ENCODE measurements at regions not wholly inside any gene's neighbourhood (a gene's known extent, or its start where the extent isn't known, plus 50 kb on each side); places are given as distances from the start of the nearest gene placed in this dataset.

GRCh38 chr2:67660015-67660602, 263.0 kb downstream of the ETAA1 start:
- no peak for DNase-seq (ENCODE audit: low spot score)

DNA sequence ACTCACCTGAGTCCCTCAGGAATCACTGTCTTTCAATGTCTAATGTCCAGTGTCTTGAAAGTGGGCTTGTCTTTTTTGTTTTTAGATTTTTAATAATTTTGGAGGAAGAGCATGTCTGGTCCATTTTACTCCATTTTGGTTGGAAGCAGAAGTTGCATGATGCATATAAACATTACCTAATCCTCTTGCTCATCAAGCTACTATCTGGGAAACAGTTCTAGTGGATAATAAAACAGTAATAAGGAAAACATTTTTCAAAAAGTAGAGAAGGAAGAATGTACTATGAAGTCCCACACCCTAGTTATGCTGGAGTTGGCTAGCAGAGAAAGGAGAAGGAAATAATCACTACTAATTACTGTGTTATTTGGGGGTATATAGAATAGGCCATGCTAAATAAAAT, 263.7 kb downstream of the ETAA1 start:
- DNase-seq (ENCODE audit: low spot score), result no peak

DNA sequence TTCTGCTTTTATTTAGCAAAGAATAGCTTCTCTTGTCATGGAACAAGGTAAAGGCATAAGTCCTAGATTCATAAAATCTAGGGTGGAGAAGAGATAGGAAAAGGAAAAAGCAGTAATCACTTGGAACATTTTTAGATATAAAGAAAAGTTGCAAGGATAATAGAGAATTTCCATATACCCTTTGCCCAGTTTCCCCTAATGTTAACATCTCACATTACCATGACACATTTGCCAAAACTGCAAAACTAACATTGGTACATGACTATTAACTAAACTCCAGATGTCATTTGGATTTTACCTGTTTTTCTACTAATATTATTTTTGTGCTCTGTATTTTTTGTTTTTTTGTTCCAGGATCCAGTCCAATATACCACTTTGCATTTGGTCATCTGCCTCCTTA, 265.1 kb downstream of the ETAA1 start:
- no peak for DNase-seq (ENCODE audit: low spot score)

GRCh38 chr2:67663776-67664175, 266.6 kb downstream of the ETAA1 start:
- DNase-seq (ENCODE audit: low spot score), result no peak

DNA sequence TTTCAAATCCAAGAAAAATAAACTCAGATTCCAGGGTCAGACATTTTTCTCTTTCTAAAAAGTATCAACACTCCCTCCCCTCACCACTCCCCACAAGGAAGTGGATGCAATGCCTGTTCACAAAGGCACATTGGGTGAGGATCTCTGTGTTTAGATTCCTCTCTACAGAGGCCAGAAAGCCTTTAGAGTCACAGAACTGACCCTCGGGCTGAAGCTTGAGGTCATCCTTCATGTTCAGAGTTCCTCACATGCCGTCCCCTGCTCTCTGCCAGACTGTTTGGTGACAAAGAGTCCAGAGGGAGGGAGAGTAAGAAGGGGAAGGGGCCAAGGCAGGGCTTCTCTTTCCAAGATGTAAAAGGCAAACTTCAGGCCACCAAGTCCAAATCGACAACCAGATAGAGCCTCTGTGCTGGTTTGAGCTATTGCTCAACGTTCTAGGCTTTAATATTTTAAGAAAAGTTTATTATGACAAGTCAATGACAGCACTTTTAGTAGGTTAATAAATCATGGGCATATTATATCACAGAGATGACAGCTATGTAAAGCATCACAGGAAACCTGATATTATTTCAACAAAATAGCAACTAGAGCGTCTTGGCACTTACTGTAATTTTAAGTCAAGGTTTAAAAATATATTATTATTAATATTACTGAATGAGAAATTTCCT, 269.4 kb downstream of the ETAA1 start:
- DNase-seq (ENCODE audit: low spot score), result no peak

DNA sequence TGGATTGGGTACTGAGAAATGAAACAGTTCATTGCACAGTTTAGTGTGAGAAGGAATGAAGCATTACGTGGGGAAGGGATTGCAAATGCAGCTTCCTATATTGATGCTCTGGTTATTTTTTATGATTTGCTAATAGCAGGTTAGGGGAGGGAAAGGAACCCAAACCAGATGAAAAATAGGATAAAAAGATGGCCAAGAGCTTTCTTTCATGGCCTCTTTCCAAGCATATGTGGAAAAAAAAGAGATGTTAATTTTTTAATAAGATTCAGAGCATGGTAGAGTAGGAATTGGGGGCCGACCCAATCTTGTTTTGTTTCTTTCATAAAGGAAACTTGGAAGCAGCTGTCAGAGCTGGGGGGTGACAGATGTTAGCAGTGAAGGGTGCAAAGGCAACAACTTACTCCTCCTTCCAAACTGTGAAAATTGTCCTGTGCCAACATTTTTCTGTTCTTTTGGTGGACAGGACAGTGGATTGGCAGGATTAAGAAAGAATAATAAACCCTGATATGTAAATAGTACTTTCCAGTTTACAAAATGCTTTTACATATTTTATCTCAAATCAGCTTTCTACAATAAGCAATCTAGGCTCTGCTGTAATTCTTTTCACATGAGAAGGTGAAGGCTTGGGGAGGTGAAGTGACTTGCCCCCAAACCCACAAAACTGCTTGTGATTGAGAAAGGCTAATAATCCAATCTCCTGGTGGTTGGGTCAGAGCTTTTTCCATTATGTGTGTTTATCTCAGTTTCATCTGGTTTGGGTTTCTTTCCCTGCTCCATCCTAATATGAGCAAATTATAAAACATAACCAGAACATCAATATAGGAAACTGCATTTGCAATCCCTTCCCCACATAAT, 270.1 kb downstream of the ETAA1 start:
- no peak for DNase-seq (ENCODE audit: low spot score)

- no peak for DNase-seq (ENCODE audit: low spot score)
Measured at GRCh38 chr2:67668538-67668937, 271.4 kb downstream of the ETAA1 start.

DNA sequence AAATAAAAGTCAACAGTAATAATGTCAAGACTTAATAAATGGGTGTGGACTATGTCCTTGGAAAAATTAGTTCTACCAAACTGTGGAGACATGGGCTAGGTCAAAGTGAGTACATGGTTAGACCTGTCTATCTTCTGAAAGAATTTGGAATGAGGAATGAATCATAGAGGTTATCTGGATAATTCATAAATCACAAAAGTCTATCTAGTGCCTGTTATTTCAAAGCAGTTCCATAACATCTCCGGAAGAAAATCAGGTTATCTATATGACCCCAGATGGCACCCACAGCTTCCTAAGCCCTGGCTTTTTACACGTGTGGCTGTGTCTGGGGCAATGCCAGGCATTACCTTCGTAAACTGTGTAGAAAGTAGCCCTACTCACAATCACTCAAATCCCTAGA, 272.0 kb downstream of the ETAA1 start:
- no peak for DNase-seq (ENCODE audit: low spot score)

DNA sequence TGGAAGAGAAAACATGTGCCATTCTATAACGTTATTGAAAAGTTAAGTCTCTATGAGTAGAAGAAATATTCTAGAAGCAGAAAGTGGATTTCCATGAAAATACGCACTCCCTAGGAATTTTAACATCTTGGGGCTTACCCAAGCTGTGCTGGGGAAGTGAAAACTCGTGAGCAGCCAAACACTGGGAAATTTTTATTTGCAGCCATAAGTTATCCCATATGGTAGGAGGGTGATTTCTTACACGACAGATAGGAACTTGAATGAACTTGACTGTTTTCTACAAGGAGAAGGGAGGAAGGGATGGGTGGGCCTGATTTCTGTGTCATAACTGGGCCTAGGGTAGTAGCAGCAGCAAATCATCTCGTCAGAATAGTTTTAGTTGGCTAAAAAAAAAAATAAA, 272.6 kb downstream of the ETAA1 start:
- DNase-seq (ENCODE audit: low spot score), result no peak

DNA sequence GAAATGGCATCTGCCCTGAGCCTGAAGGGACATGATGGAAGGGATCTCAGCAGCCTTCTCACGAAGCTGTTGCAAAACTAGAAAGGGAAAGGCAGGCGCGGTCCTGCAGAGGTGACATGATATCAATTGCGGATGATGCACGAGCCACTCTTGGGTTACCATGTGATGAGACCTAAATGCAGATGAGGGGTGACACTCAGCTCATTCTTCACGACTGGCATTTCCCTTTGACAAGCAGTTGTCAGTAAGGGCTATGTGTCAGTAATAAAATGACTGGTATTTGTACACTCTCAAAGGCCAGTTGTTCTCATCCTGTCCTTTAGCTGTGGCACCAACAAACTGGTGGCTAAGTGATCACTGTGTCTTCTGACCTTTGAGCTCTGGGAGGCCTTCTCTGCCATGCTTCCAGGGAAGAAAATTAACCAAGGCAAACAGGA, 273.6 kb downstream of the ETAA1 start:
- no peak for DNase-seq (ENCODE audit: low spot score)

GRCh38 chr2:67671464-67672450, 274.6 kb downstream of the ETAA1 start:
- no peak for DNase-seq (ENCODE audit: low spot score)

DNA sequence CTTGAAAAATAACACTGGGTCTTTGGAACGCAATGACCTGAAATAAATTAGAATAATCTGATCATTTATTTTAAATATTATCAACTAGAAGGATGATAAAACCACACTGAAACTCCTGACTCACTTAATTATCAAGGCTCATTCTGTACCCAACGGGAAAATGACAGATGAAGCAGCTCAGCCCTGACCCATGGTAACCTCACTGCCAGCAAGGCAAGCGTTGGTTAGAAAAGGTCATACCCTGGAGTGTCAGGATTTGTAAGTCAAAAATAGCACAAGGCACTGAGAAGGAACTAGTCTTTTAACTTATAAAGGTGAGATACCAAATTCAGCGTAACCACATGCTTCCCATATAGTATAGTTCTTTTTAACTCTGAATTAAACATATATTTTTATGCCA, 277.5 kb downstream of the ETAA1 start:
- DNase-seq (ENCODE audit: low spot score), result no peak

DNA sequence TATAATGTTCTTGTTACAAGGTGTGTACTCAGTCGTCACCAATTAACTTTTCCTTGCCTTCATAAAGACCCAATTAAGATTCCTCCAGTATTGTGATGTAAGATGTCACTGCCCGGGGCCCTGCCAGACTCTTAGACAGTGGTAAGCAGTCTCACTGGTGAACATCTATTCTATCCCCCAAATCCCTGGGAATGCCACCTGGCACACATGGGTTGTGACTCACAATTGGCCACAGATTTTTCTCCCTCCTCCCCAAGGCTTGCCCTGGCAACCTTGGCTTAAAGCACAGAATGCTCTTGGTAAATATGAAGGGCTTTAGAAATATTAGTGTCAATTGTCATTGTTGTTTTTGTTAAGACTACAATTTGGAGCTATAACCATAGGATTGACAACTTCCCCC, 287.9 kb downstream of the ETAA1 start:
- DNase-seq (ENCODE audit: low spot score), result no peak

- DNase-seq (ENCODE audit: low spot score), result no peak
Measured at GRCh38 chr2:67686254-67686653, 289.1 kb downstream of the ETAA1 start.

GRCh38 chr2:67689186-67689585, 292.1 kb downstream of the ETAA1 start:
- no peak for DNase-seq (ENCODE audit: low spot score)

- no peak for DNase-seq (ENCODE audit: low spot score)
Measured at GRCh38 chr2:67689651-67690050, 292.5 kb downstream of the ETAA1 start.

GRCh38 chr2:67694445-67694844, 297.3 kb downstream of the ETAA1 start:
- DNase-seq (ENCODE audit: low spot score), result no peak

- no peak for DNase-seq (ENCODE audit: low spot score)
Measured at GRCh38 chr2:67701011-67701410, 303.9 kb downstream of the ETAA1 start.

DNA sequence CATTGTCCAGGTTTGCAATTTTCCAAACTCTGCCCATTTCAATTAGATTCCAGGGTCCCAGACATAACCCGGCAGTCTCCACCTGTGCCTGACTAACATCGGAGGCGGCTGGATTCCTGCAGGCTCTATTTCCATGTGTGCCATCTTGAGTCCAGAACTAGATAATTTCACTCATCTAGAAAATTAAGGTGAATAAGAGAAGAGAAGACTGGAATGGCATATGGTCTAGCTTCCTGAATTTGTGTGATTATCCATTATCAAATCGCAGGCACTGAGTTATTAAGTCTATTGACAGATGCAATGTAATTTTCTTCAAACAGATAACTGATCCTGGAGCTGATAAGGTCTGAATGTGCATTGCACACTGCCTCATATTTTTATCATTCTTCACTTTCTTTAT, 305.2 kb downstream of the ETAA1 start:
- DNase-seq (ENCODE audit: low spot score), result no peak

GRCh38 chr2:67702937-67703336, 305.8 kb downstream of the ETAA1 start:
- DNase-seq (ENCODE audit: low spot score), result no peak

GRCh38 chr2:67706082-67706481, 308.9 kb downstream of the ETAA1 start:
- no peak for DNase-seq (ENCODE audit: low spot score)

GRCh38 chr2:67707896-67708295, 310.8 kb downstream of the ETAA1 start:
- no peak for DNase-seq (ENCODE audit: low spot score)

Measured in germinal center (tissue), 1 donor.